H1 (cell line): ENCODE measurements at regions not wholly inside any gene's neighbourhood (a gene's known extent, or its start where the extent isn't known, plus 50 kb on each side); places are given as distances from the start of the nearest gene placed in this dataset.

Experiments
- CTCF ChIA-PET: fragments of 300-600 bp; sonication (Branson Sonifier 250); formaldehyde crosslinking; loops from one replicate; lab custom pipeline; 2021; ENCODE audit not compliant: partially characterized antibody; lab: Charles Lee
- POLR2A ChIA-PET: fragments of 300-600 bp; sonication (Branson Sonifier 250); formaldehyde crosslinking; loops from one replicate; lab custom pipeline; 2021; ENCODE audit warnings: inconsistent platforms; ENCODE audit not compliant: partially characterized antibody; lab: Charles Lee
- DNase-seq, 2 experiments: peaks; one replicate each; pipeline versions ENCODE4 v3.0.0 to v3.0.0-alpha.2; 2010 to 2022; ENCODE audit warnings: low spot score in 2 of 2, low read depth in 1 of 2, mixed read lengths in 1 of 2
- FAIRE-seq: peaks from 2 replicates; lab custom pipeline; 2011; peaks lifted over from hg19 to GRCh38; lab: Jason Lieb, UNC
- H2AFZ ChIP-seq: 2 replicates; pipeline ENCODE4 v1.8.1; 2012; ENCODE audit warnings: low read length, inconsistent platforms
- H2AK5ac ChIP-seq: 2 replicates; pipeline ENCODE4 v1.6.1; 2013; ENCODE audit warnings: low read depth, low read length
- H2BK120ac ChIP-seq: replicated peaks from 2 replicates; pipeline ENCODE3; 2013; ENCODE audit warnings: low read depth, low read length, inconsistent platforms
- H2BK12ac ChIP-seq: 2 replicates; pipeline ENCODE4 v1.6.1; 2013; ENCODE audit warnings: low read depth, low read length
- H2BK15ac ChIP-seq: 2 replicates; pipeline ENCODE4 v1.6.1; 2013; ENCODE audit warnings: low read length
- H2BK20ac ChIP-seq: 2 replicates; pipeline ENCODE4 v1.6.1; 2013; ENCODE audit warnings: low read length
- H2BK5ac ChIP-seq: 2 replicates; pipeline ENCODE4 v1.6.1; 2013; ENCODE audit warnings: low read depth, low read length
- H3K14ac ChIP-seq: 2 replicates; pipeline ENCODE4 v1.6.1; 2013; ENCODE audit warnings: inconsistent platforms; ENCODE audit not compliant: insufficient read length
- H3K18ac ChIP-seq: 2 replicates; pipeline ENCODE4 v1.6.1; 2013; ENCODE audit warnings: low read length; ENCODE audit errors: extremely low read depth
- H3K23ac ChIP-seq: 2 replicates; pipeline ENCODE4 v1.6.1; 2013; ENCODE audit warnings: inconsistent platforms; ENCODE audit not compliant: insufficient read length
- H3K23me2 ChIP-seq: 2 replicates; pipeline ENCODE4 v1.6.1; 2013; ENCODE audit warnings: low read depth, low read length
- H3K27ac ChIP-seq: 2 replicates; pipeline ENCODE4 v1.6.1; 2011; ENCODE audit warnings: low read depth, low read length, inconsistent platforms
- H3K27me3 ChIP-seq, 4 experiments: replicated peaks in 1 of 4; 1 replicate in 1 of 4; 2 replicates in 3 of 4; pipeline versions ENCODE4 v1.6.1 to v1.8.1; 2011 to 2013; ENCODE audit warnings: low read length in 3 of 4, mild to moderate bottlenecking in 3 of 4, inconsistent platforms in 2 of 4, mixed read lengths in 2 of 4, moderate library complexity in 1 of 4; ENCODE audit not compliant: control insufficient read depth in 3 of 4, insufficient read depth in 3 of 4; ENCODE audit errors: extremely low read depth in 1 of 4
- H3K36me3 ChIP-seq, 4 experiments: 2 replicates each; pipeline versions ENCODE4 v1.6.1 to v1.8.1; 2011 to 2013; ENCODE audit warnings: mild to moderate bottlenecking in 4 of 4, low read length in 3 of 4, moderate library complexity in 2 of 4, control low read depth in 1 of 4, inconsistent platforms in 1 of 4; ENCODE audit not compliant: insufficient read depth in 4 of 4, control insufficient read depth in 2 of 4
- H3K4ac ChIP-seq: replicated peaks from 2 replicates; pipeline ENCODE3; 2013; ENCODE audit warnings: low read length, low read depth, mixed read lengths, inconsistent platforms; ENCODE audit not compliant: insufficient read length
- H3K4me1 ChIP-seq, 4 experiments: replicated peaks in 1 of 4; 1 replicate in 1 of 4; 2 replicates in 3 of 4; pipeline versions ENCODE4 v1.6.1 to v1.8.1; 2011 to 2013; ENCODE audit warnings: low read length in 3 of 4, inconsistent platforms in 2 of 4, mixed read lengths in 1 of 4; ENCODE audit not compliant: insufficient read depth in 4 of 4, control insufficient read depth in 3 of 4
- H3K4me2 ChIP-seq, 2 experiments: 2 replicates each; pipeline versions ENCODE4 v1.6.1 to v1.8.1; 2011 to 2013; ENCODE audit warnings: low read depth in 2 of 2, low read length in 2 of 2, control low read depth in 1 of 2, inconsistent platforms in 1 of 2, mild to moderate bottlenecking in 1 of 2; ENCODE audit not compliant: insufficient read depth in 1 of 2
- H3K4me3 ChIP-seq, 4 experiments: fragments of 200-600, 300-600 bp in 1 of 4; sonication (generic), shearing (Covaris generic), sonication (Bioruptor Twin) in 1 of 4; 2 replicates each; pipeline versions ENCODE4 v1.5.1 to v1.8.1; 2011 to 2016; ENCODE audit warnings: low read length in 4 of 4, low read depth in 3 of 4, control low read depth in 2 of 4, inconsistent platforms in 2 of 4, mild to moderate bottlenecking in 2 of 4, mixed read lengths in 1 of 4, moderate library complexity in 1 of 4; ENCODE audit not compliant: insufficient read depth in 2 of 4; ENCODE audit errors: extremely low read depth in 1 of 4
- H3K56ac ChIP-seq: replicated peaks from 2 replicates; pipeline ENCODE3; 2013; ENCODE audit warnings: low read depth, mild to moderate bottlenecking, mixed read lengths, low read length, inconsistent platforms; ENCODE audit not compliant: insufficient read length
- H3K79me1 ChIP-seq: 2 replicates; pipeline ENCODE4 v1.6.1; 2013; ENCODE audit warnings: low read depth, low read length, control low read depth
- H3K79me2 ChIP-seq, 2 experiments: 2 replicates each; pipeline versions ENCODE4 v1.6.1 to v1.8.1; 2012 to 2013; ENCODE audit warnings: low read length in 2 of 2, mild to moderate bottlenecking in 2 of 2, inconsistent platforms in 1 of 2; ENCODE audit not compliant: insufficient read depth in 2 of 2, control insufficient read depth in 1 of 2
- H3K9ac ChIP-seq, 4 experiments: replicated peaks in 1 of 4; 1 replicate in 1 of 4; 2 replicates in 3 of 4; pipeline versions ENCODE4 v1.6.1 to v1.8.1; 2011 to 2013; ENCODE audit warnings: low read depth in 3 of 4, low read length in 3 of 4, control low read depth in 2 of 4, mild to moderate bottlenecking in 2 of 4, moderate library complexity in 2 of 4, inconsistent platforms in 1 of 4; ENCODE audit errors: extremely low read depth in 1 of 4
- H3K9me3 ChIP-seq, 2 experiments: 2 replicates each; pipeline versions ENCODE4 v1.6.1 to v1.8.1; 2012 to 2013; ENCODE audit warnings: mild to moderate bottlenecking in 2 of 2, moderate library complexity in 2 of 2, control low read depth in 1 of 2, inconsistent platforms in 1 of 2, low read depth in 1 of 2, low read length in 1 of 2, mixed read lengths in 1 of 2; ENCODE audit not compliant: insufficient read depth in 2 of 2
- H4K20me1 ChIP-seq, 2 experiments: replicated peaks in 1 of 2; 2 replicates each; pipeline versions ENCODE3 to v1.8.1; 2011 to 2013; ENCODE audit warnings: inconsistent platforms in 2 of 2, low read length in 2 of 2, mild to moderate bottlenecking in 1 of 2; ENCODE audit not compliant: insufficient read depth in 2 of 2, control insufficient read depth in 1 of 2
- H4K5ac ChIP-seq: 2 replicates; pipeline ENCODE4 v1.6.1; 2013; ENCODE audit warnings: low read length, low read depth, mixed read lengths, inconsistent platforms; ENCODE audit not compliant: insufficient read length
- H4K8ac ChIP-seq: 2 replicates; pipeline ENCODE4 v1.8.0; 2013; ENCODE audit warnings: mild to moderate bottlenecking, moderate library complexity, low read length, inconsistent platforms; ENCODE audit not compliant: insufficient read depth; ENCODE audit errors: extremely low read depth
- H4K91ac ChIP-seq: replicated peaks from 2 replicates; pipeline ENCODE3; 2013; ENCODE audit warnings: low read length, mixed read lengths, inconsistent platforms; ENCODE audit not compliant: insufficient read length
- CBX5 ChIP-seq: fragments of 300-800, 300-1000 bp; sonication (generic); IDR thresholded peaks from 2 replicates; pipeline ENCODE4 v1.7.1; 2016; ENCODE audit warnings: antibody characterized with exemption, low read length, low read depth
- CBX8 ChIP-seq: fragments of 300-800, 300-1000 bp; sonication (generic); IDR thresholded peaks from 2 replicates; pipeline ENCODE4 v1.7.1; 2016; ENCODE audit warnings: low read depth, low read length, borderline replicate concordance
- HDAC6 ChIP-seq: IDR thresholded peaks from one replicate; pipeline ENCODE4 v1.7.1; 2012; ENCODE audit warnings: low read depth, mild to moderate bottlenecking, inconsistent platforms, low read length, moderate library complexity
- RNF2 ChIP-seq: fragments of 200-900, 300-1000 bp; sonication (generic); IDR thresholded peaks from 2 replicates; pipeline ENCODE4 v1.7.1; 2016; ENCODE audit warnings: borderline replicate concordance, low read depth, mild to moderate bottlenecking, antibody characterized with exemption, low read length; ENCODE audit not compliant: poor library complexity, severe bottlenecking; ENCODE audit errors: missing control alignments
- RXRA ChIP-seq: IDR thresholded peaks from 2 replicates; pipeline ENCODE4 v1.6.1; 2011; ENCODE audit warnings: low read depth, mild to moderate bottlenecking, low read length, moderate library complexity; ENCODE audit not compliant: insufficient read depth
- SAP30 ChIP-seq: fragments of 300-600 bp; sonication (generic); IDR thresholded peaks from 2 replicates; pipeline ENCODE4 v1.7.1; 2012; ENCODE audit warnings: low read length, moderate library complexity, mild to moderate bottlenecking, inconsistent platforms; ENCODE audit not compliant: insufficient read depth, insufficient replicate concordance
- SP2 ChIP-seq: IDR thresholded peaks from 2 replicates; pipeline ENCODE4 v1.6.1; 2012; ENCODE audit warnings: mild to moderate bottlenecking, low read length, inconsistent platforms
- SP4 ChIP-seq: IDR thresholded peaks from 2 replicates; pipeline ENCODE4 v1.6.1; 2012; ENCODE audit warnings: low read length, inconsistent platforms
- ZNF274 ChIP-seq: IDR thresholded peaks from 2 replicates; pipeline ENCODE4 v1.7.0; 2012; ENCODE audit warnings: low read length, borderline replicate concordance; ENCODE audit errors: extremely low read depth
- WGBS, 2 experiments: shearing (Covaris generic) in 1 of 2; methylation state at CpG; one replicate each; pipeline versions ENCODE4 v1.1.6 to v1.1.7; 2013 to 2015; ENCODE audit warnings: low lambda C conversion rate in 2 of 2, mixed read lengths in 2 of 2, inconsistent platforms in 1 of 2, low coverage in 1 of 2, missing lambda C conversion rate in 1 of 2; ENCODE audit not compliant: insufficient replicate concordance in 2 of 2, insufficient coverage in 1 of 2, insufficient read length in 1 of 2; ENCODE audit errors: extremely low coverage in 1 of 2, missing lambda C conversion rate in 1 of 2; 5-methylcytosine and 5-hydroxymethylcytosine counted together

DNA sequence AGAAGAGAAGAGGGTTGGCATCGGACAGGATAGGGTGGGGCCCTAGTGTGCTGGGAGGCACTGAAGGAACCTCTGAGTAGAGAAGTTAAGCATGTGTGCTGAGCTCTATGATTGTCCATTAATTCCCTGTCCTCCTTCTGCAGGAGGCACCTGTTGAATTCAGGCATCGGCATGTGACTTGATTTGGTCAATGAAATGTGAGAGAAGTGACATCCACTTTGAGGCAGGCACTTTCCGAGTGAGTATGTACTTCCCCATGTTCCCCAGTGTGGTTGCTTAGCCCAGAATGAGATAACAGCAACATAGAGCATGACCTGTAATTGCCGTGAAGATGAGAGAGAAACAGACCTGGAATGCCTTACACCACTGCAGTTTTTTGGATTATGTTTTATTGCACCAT, 224.8 kb downstream of the RPLP1 start:
- Histone ChIP-seq H3K4me3 (no peak overlapping the region), H2BK12ac (no peak overlapping the region), H3K27me3 (no peaks in the 10 kb centered on the region), H3K4me1 (no peaks in the 10 kb centered on the region; a peak in 1 of 7 replicates), H2BK5ac (no peak overlapping the region), H3K79me2 (no peaks in the 10 kb centered on the region), H3K36me3 (no peaks in the 10 kb centered on the region), H3K79me1 (no peaks in the 10 kb centered on the region), H4K91ac (no peak overlapping the region), H2BK20ac (no peak overlapping the region), H4K20me1 (no peaks in the 10 kb centered on the region), H2BK15ac (no peak overlapping the region), H2AK5ac (no peak overlapping the region), H3K9me3 (0 out of 4 replicates have a peak, but pooled peaks cover 2% of the 10 kb centered on the region in 2 experiments), H4K8ac (no peak overlapping the region), H2BK120ac (no peak overlapping the region), H3K18ac (no peak overlapping the region; the same call in 1 of the 2 replicates), H3K27ac (no peak overlapping the region), H3K4me2 (no peak overlapping the region), H3K23me2 (no peaks in the 10 kb centered on the region), H4K5ac (no peak overlapping the region), H3K9ac (no peak overlapping the region), H3K56ac (no peak overlapping the region), H2AFZ (no peak overlapping the region), H3K23ac (no peak overlapping the region), H3K4ac (no peak overlapping the region), H3K14ac (no peak overlapping the region)
- POLR2A ChIA-PET: no interaction called here
- WGBS, 2 experiments: 90% methylated on average over 4 of the region's 4 CpGs; no CpG with 5 or more reads in 1 of the 2 experiments
- CTCF ChIA-PET: interaction anchor here (1.2 kb wide), 1 partner anchor 9 kb away, joined by 4 read pairs; no protein-coding TSS in a partner anchor
- FAIRE-seq (no peak), DNase-seq (no peak)
- TF ChIP-seq SP4 (no peak), RNF2 (no peak), CBX8 (no peak), CBX5 (no peak), SP2 (no peak), ZNF274 (no peak), SAP30 (no peak), HDAC6 (no peak), RXRA (no peak)
